Vagina (tissue), 2 donors: ENCODE measurements at regions not wholly inside any gene's neighbourhood (a gene's known extent, or its start where the extent isn't known, plus 50 kb on each side); places are given as distances from the start of the nearest gene placed in this dataset.

ENCODE experiments used
- CTCF ChIP-seq, 3 experiments: fragments of 450-650 bp in 2 of 3; fragments of 200-600 bp in 1 of 3; sonication (generic) in 1 of 3; IDR thresholded peaks; one replicate each; pipeline ENCODE4 v1.5.1; 2017 to 2019; ENCODE audit warnings: antibody characterized with exemption in 3 of 3, mild to moderate bottlenecking in 2 of 3, moderate library complexity in 2 of 3
- POLR2A ChIP-seq, 2 donors: fragments of 450-650 bp; IDR thresholded peaks; one replicate each; pipeline ENCODE4 v1.6.1; 2017; ENCODE audit warnings: antibody characterized with exemption in 2 of 2, mild to moderate bottlenecking in 2 of 2, moderate library complexity in 2 of 2
- POLR2AphosphoS5 ChIP-seq, 2 donors: sonication (generic); formaldehyde crosslinking; IDR thresholded peaks; one replicate each; pipeline ENCODE4 v1.9.0; 2017; ENCODE audit warnings: antibody characterized with exemption in 2 of 2, mild to moderate bottlenecking in 2 of 2, low read depth in 1 of 2; ENCODE audit not compliant: insufficient read depth in 1 of 2

DNA sequence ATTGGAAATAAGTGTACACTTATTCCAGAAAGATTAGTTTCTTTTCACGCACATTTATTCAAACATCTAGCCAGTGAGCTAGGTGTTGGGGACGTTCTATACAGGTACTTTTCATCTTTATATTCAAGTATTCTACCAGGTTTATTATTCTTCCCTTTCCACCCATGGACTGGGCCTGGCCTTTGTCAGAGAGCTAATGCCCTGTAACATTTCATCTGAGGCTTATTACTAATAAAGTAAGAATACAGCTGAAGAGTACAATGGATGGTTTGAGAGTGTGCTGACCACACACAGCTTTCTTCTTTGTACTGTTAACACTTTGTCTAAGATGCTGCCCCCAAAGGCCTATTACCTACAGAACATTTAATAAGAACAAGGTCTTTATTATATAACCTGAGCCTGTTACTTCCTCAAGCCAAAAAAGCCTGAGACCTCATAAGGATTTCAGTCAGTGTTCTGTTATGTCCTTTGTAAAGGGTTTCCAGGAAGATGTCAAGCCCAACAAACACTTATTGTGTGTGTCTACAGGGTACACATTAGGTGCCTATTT is 93.5 kb downstream of the ZNF608 start:
- TF ChIP-seq CTCF (IDR thresholded peaks at IDR 0.05), result no peak
- TF ChIP-seq POLR2A (IDR thresholded peaks at IDR 0.05), result no peak
- TF ChIP-seq POLR2AphosphoS5 (IDR thresholded peaks at IDR 0.05; ENCODE audit: insufficient read depth in 1 of 2, low read depth in 1 of 2), result no peak
